Gastrocnemius medialis (tissue), 4 donors: ENCODE measurements at regions not wholly inside any gene's neighbourhood (a gene's known extent, or its start where the extent isn't known, plus 50 kb on each side); places are given as distances from the start of the nearest gene placed in this dataset.

Experiments used
- CTCF ChIP-seq, 5 experiments: fragments of 450-650 bp in 3 of 5; fragments of 200-600 bp in 2 of 5; sonication (generic) in 2 of 5; IDR thresholded peaks in 4 of 5; conservative IDR thresholded peaks in 1 of 5; 1 replicate in 4 of 5; 2 replicates in 1 of 5; pipeline ENCODE4 v1.5.1; 2016 to 2019; ENCODE audit warnings: antibody characterized with exemption in 5 of 5, mild to moderate bottlenecking in 3 of 5, moderate library complexity in 3 of 5
- POLR2A ChIP-seq, 2 donors: fragments of 450-650 bp; IDR thresholded peaks; one replicate each; pipeline ENCODE4 v1.6.1; 2017; ENCODE audit warnings: antibody characterized with exemption in 2 of 2, mild to moderate bottlenecking in 2 of 2, moderate library complexity in 2 of 2

GRCh38 chr3:110099711-110100110 is 762.4 kb upstream of the DPPA4 start:
- TF ChIP-seq CTCF (IDR thresholded peaks at IDR 0.05 in 4 of 5, conservative IDR thresholded peaks at IDR 0.05 in 1 of 5) (no peak), POLR2A (IDR thresholded peaks at IDR 0.05) (no peak)
